Small intestine (tissue), 7 donors: ENCODE measurements at regions not wholly inside any gene's neighbourhood (a gene's known extent, or its start where the extent isn't known, plus 50 kb on each side); places are given as distances from the start of the nearest gene placed in this dataset.

Experiments used
- DNase-seq, 2 donors: peaks; one replicate each; pipeline versions ENCODE4 v3.0.0 to v3.0.0-alpha.2; 2013
- FAIRE-seq: peaks from 2 replicates; lab custom pipeline; 2012; peaks lifted over from hg19 to GRCh38; lab: Jason Lieb, UNC
- H3K27ac ChIP-seq, 3 donors: one replicate each; pipeline ENCODE4 v1.5.1; 2013; ENCODE audit warnings: low read length in 2 of 3, mild to moderate bottlenecking in 2 of 3, control low read depth in 1 of 3, inconsistent platforms in 1 of 3, low read depth in 1 of 3, moderate library complexity in 1 of 3
- H3K27me3 ChIP-seq, 3 donors: one replicate each; pipeline ENCODE4 v1.6.1; 2013; ENCODE audit warnings: low read length in 3 of 3, inconsistent platforms in 1 of 3; ENCODE audit not compliant: control insufficient read depth in 3 of 3, insufficient read depth in 3 of 3
- H3K36me3 ChIP-seq, 3 donors: one replicate each; pipeline ENCODE4 v1.6.1; 2013; ENCODE audit warnings: low read length in 3 of 3, inconsistent platforms in 1 of 3, low read depth in 1 of 3, mild to moderate bottlenecking in 1 of 3, moderate library complexity in 1 of 3; ENCODE audit not compliant: control insufficient read depth in 3 of 3, insufficient read depth in 2 of 3
- H3K4me1 ChIP-seq, 3 donors: one replicate each; pipeline ENCODE4 v1.6.1; 2013; ENCODE audit warnings: low read length in 2 of 3, inconsistent platforms in 1 of 3, low read depth in 1 of 3, mild to moderate bottlenecking in 1 of 3, moderate library complexity in 1 of 3; ENCODE audit not compliant: control insufficient read depth in 3 of 3, insufficient read depth in 2 of 3
- H3K4me3 ChIP-seq, 3 donors: one replicate each; pipeline ENCODE4 v1.5.1; 2013; ENCODE audit warnings: low read length in 3 of 3, control low read depth in 1 of 3, inconsistent platforms in 1 of 3, low read depth in 1 of 3, mild to moderate bottlenecking in 1 of 3, moderate library complexity in 1 of 3
- H3K9me3 ChIP-seq, 2 donors: one replicate each; pipeline ENCODE4 v1.6.1; 2013; ENCODE audit warnings: low read depth in 1 of 2, low read length in 1 of 2; ENCODE audit not compliant: control insufficient read depth in 2 of 2, insufficient read depth in 1 of 2
- WGBS, 3 donors: extraction: QIAGEN DNeasy Blood & Tissue Kit; methylation state at CpG; one replicate each; pipeline ENCODE4 v1.1.7; 2013; 5-methylcytosine and 5-hydroxymethylcytosine counted together
- donor health status: healthy with polysubstance abuse.
- donor health status: control.
- donor health status: control.
- donor health status: Bipolar disorder and iron deficiency.
- donor health status: healthy.

- FAIRE-seq (no peak), DNase-seq (no peak)
- Histone ChIP-seq H3K4me3 (no peak overlapping the region), H3K36me3 (no peaks in the 10 kb centered on the region), H3K27me3 (no peaks in the 10 kb centered on the region), H3K9me3 (peaks cover 0 to 3% of the 10 kb centered on the region in 2 donors), H3K4me1 (no peaks in the 10 kb centered on the region), H3K27ac (no peak overlapping the region)
- 51 to 70% (median 52%) methylated on average over 5 of the region's 5 CpGs for WGBS, 3 donors
These were observed 63.8 kb upstream of the UST start for GRCh38 chr6:148682990-148683389.

GRCh38 chr6:148689168-148689567 is 57.7 kb upstream of the UST start:
- no peak overlapping the region for H3K4me3 ChIP-seq
- no peaks in the 10 kb centered on the region for H3K36me3 ChIP-seq
- no peaks in the 10 kb centered on the region for H3K9me3 ChIP-seq
- H3K27ac ChIP-seq: no peak overlapping the region
- FAIRE-seq: no peak
- WGBS, 3 donors: 79 to 91% (median 90%) methylated on average over 3 of the region's 3 CpGs
- no peaks in the 10 kb centered on the region for H3K4me1 ChIP-seq
- H3K27me3 ChIP-seq: no peaks in the 10 kb centered on the region
- no peak for DNase-seq

GRCh38 chr6:148693882-148694484 is 52.8 kb upstream of the UST start:
- Histone ChIP-seq H3K4me1 (no peaks in the 10 kb centered on the region), H3K36me3 (no peaks in the 10 kb centered on the region), H3K9me3 (no peaks in the 10 kb centered on the region), H3K4me3 (no peak overlapping the region), H3K27me3 (no peaks in the 10 kb centered on the region), H3K27ac (no peak overlapping the region)
- WGBS, 3 donors: 87 to 94% (median 93%) methylated on average over 3 of the region's 3 CpGs
- DNase-seq (no peak), FAIRE-seq (no peak)
